ENCODE measurements at regions not wholly inside any gene's neighbourhood (a gene's known extent, or its start where the extent isn't known, plus 50 kb on each side); places are given as distances from the start of the nearest gene placed in this dataset.

GRCh38 chr5:138666226-138666742, 86.9 kb upstream of the CTNNA1 start:
- Histone ChIP-seq H4K20me1 (ENCODE audit: insufficient read depth, low read length) (no peaks in the 10 kb centered on the region), H3K27ac (ENCODE audit: low read length) (no peak overlapping the region), H2AFZ (ENCODE audit: low read depth, low read length) (no peak overlapping the region), H3K79me2 (ENCODE audit: low read length) (no peaks in the 10 kb centered on the region), H3K27me3 (ENCODE audit: low read depth, low read length) (no peaks in the 10 kb centered on the region), H3K4me1 (ENCODE audit: low read length) (peaks cover 14% of the 10 kb centered on the region), H3K9ac (ENCODE audit: low read length) (no peak overlapping the region), H3K4me2 (ENCODE audit: low read length) (no peak overlapping the region), H3K36me3 (replicated peaks; ENCODE audit: low read depth, low read length) (no peaks in the 10 kb centered on the region), H3K4me3 (ENCODE audit: low read length) (no peak overlapping the region), H3K9me3 (ENCODE audit: insufficient read depth, low read length) (no peaks in the 10 kb centered on the region)
- TF ChIP-seq EZH2phosphoT487 (IDR thresholded peaks at IDR 0.05; ENCODE audit: low read depth) (no peak), CTCF (IDR thresholded peaks at IDR 0.05; ENCODE audit: low read depth, low read length) (no peak)

- no peaks in the 10 kb centered on the region for H3K36me3 ChIP-seq (replicated peaks; ENCODE audit: low read depth, low read length)
- no peaks in the 10 kb centered on the region for H3K9me3 ChIP-seq (ENCODE audit: insufficient read depth, low read length)
- H4K20me1 ChIP-seq (ENCODE audit: insufficient read depth, low read length) = no peaks in the 10 kb centered on the region
- TF ChIP-seq EZH2phosphoT487 (IDR thresholded peaks at IDR 0.05; ENCODE audit: low read depth) (no peak), CTCF (IDR thresholded peaks at IDR 0.05; ENCODE audit: low read depth, low read length) (no peak)
- H3K4me2 ChIP-seq (ENCODE audit: low read length) = no peak overlapping the region
- no peak overlapping the region for H3K27ac ChIP-seq (ENCODE audit: low read length)
- peaks cover 14% of the 10 kb centered on the region for H3K4me1 ChIP-seq (ENCODE audit: low read length)
- H2AFZ ChIP-seq (ENCODE audit: low read depth, low read length) = no peak overlapping the region
- H3K79me2 ChIP-seq (ENCODE audit: low read length) = no peaks in the 10 kb centered on the region
- H3K9ac ChIP-seq (ENCODE audit: low read length) = no peak overlapping the region
- H3K4me3 ChIP-seq (ENCODE audit: low read length) = no peak overlapping the region
- no peaks in the 10 kb centered on the region for H3K27me3 ChIP-seq (ENCODE audit: low read depth, low read length)
Observed at GRCh38 chr5:138665261-138665660, 88.0 kb upstream of the CTNNA1 start.

- Histone ChIP-seq H3K4me2 (ENCODE audit: low read length) (no peak overlapping the region), H3K4me1 (ENCODE audit: low read length) (peaks cover 14% of the 10 kb centered on the region), H3K9me3 (ENCODE audit: insufficient read depth, low read length) (no peaks in the 10 kb centered on the region), H3K79me2 (ENCODE audit: low read length) (no peaks in the 10 kb centered on the region), H4K20me1 (ENCODE audit: insufficient read depth, low read length) (no peaks in the 10 kb centered on the region), H2AFZ (ENCODE audit: low read depth, low read length) (no peak overlapping the region), H3K27ac (ENCODE audit: low read length) (no peak overlapping the region), H3K9ac (ENCODE audit: low read length) (no peak overlapping the region), H3K4me3 (ENCODE audit: low read length) (no peak overlapping the region), H3K27me3 (ENCODE audit: low read depth, low read length) (no peaks in the 10 kb centered on the region), H3K36me3 (replicated peaks; ENCODE audit: low read depth, low read length) (no peaks in the 10 kb centered on the region)
- TF ChIP-seq CTCF (IDR thresholded peaks at IDR 0.05; ENCODE audit: low read depth, low read length) (no peak), EZH2phosphoT487 (IDR thresholded peaks at IDR 0.05; ENCODE audit: low read depth) (no peak)
Observed at GRCh38 chr5:138664276-138664943, 88.8 kb upstream of the CTNNA1 start.

GRCh38 chr5:138663561-138663960, 88.4 kb upstream of the HSPA9 start:
- no peak overlapping the region for H3K27ac ChIP-seq (ENCODE audit: low read length)
- peaks cover 14% of the 10 kb centered on the region for H3K4me1 ChIP-seq (ENCODE audit: low read length)
- H3K4me2 ChIP-seq (ENCODE audit: low read length) = peak overlapping the region; percentile 31; the same call in 1 of the 2 replicates
- no peaks in the 10 kb centered on the region for H3K27me3 ChIP-seq (ENCODE audit: low read depth, low read length)
- H3K79me2 ChIP-seq (ENCODE audit: low read length) = no peaks in the 10 kb centered on the region
- no peaks in the 10 kb centered on the region for H4K20me1 ChIP-seq (ENCODE audit: insufficient read depth, low read length)
- no peaks in the 10 kb centered on the region for H3K36me3 ChIP-seq (replicated peaks; ENCODE audit: low read depth, low read length)
- H2AFZ ChIP-seq (ENCODE audit: low read depth, low read length) = no peak overlapping the region
- no peak overlapping the region for H3K9ac ChIP-seq (ENCODE audit: low read length)
- TF ChIP-seq EZH2phosphoT487 (IDR thresholded peaks at IDR 0.05; ENCODE audit: low read depth) = no peak
- TF ChIP-seq CTCF (IDR thresholded peaks at IDR 0.05; ENCODE audit: low read depth, low read length) = no peak
- H3K9me3 ChIP-seq (ENCODE audit: insufficient read depth, low read length) = no peaks in the 10 kb centered on the region
- no peak overlapping the region for H3K4me3 ChIP-seq (ENCODE audit: low read length)

All from OCI-LY3 (cell line).